Tibial nerve (tissue), 4 donors: ENCODE measurements at regions not wholly inside any gene's neighbourhood (a gene's known extent, or its start where the extent isn't known, plus 50 kb on each side); places are given as distances from the start of the nearest gene placed in this dataset.

Experiments used
- DNase-seq, 2 donors: peaks; one replicate each; pipeline ENCODE4 v3.0.0-alpha.2; 2019; ENCODE audit warnings: low spot score in 2 of 2
- H3K27ac ChIP-seq, 4 donors: fragments of 200-600 bp; sonication (generic) in 3 of 4; one replicate each; pipeline ENCODE4 v1.5.1; 2017 to 2019; ENCODE audit warnings: mild to moderate bottlenecking in 1 of 4
- H3K27me3 ChIP-seq, 2 donors: fragments of 200-600 bp; sonication (generic) in 1 of 2; one replicate each; pipeline versions ENCODE4 v1.5.1 to v1.6.0; 2017 to 2019
- H3K36me3 ChIP-seq, 3 donors: fragments of 200-600 bp; sonication (generic); one replicate each; pipeline ENCODE4 v1.5.1; 2018 to 2019
- H3K4me1 ChIP-seq, 4 donors: fragments of 200-600 bp; sonication (generic) in 3 of 4; one replicate each; pipeline ENCODE4 v1.5.1; 2017 to 2019
- H3K4me3 ChIP-seq, 4 donors: fragments of 200-600 bp; sonication (generic) in 3 of 4; one replicate each; pipeline ENCODE4 v1.5.1; 2017 to 2019; ENCODE audit warnings: mild to moderate bottlenecking in 1 of 4, moderate library complexity in 1 of 4
- H3K9me3 ChIP-seq, 4 donors: fragments of 200-600 bp; sonication (generic) in 3 of 4; one replicate each; pipeline ENCODE4 v1.5.1; 2017 to 2019
- CTCF ChIP-seq, 5 experiments: fragments of 200-600 bp in 3 of 5; fragments of 450-650 bp in 2 of 5; sonication (generic) in 3 of 5; IDR thresholded peaks; one replicate each; pipeline ENCODE4 v1.5.1; 2016 to 2019; ENCODE audit warnings: antibody characterized with exemption in 5 of 5, mild to moderate bottlenecking in 3 of 5, moderate library complexity in 2 of 5
- EP300 ChIP-seq, 2 donors: sonication (generic); formaldehyde crosslinking; IDR thresholded peaks; one replicate each; pipeline ENCODE4 v1.6.1; 2017; ENCODE audit warnings: antibody characterized with exemption in 2 of 2, mild to moderate bottlenecking in 1 of 2
- POLR2A ChIP-seq, 2 donors: fragments of 450-650 bp; IDR thresholded peaks; one replicate each; pipeline ENCODE4 v1.6.1; 2017; ENCODE audit warnings: antibody characterized with exemption in 2 of 2, mild to moderate bottlenecking in 2 of 2, moderate library complexity in 2 of 2
- WGBS, 2 donors: methylation state at CpG; one replicate each; pipeline ENCODE4 v1.1.5; 2018; 5-methylcytosine and 5-hydroxymethylcytosine counted together

GRCh38 chr18:3328532-3328931, 66.6 kb downstream of the MYL12B start:
- WGBS, 2 donors: 49% methylated on average over 1 of the region's 1 CpG
- H3K9me3 ChIP-seq: no peaks in the 10 kb centered on the region
- H3K27me3 ChIP-seq: no peaks in the 10 kb centered on the region
- no peak for DNase-seq
- H3K27ac ChIP-seq: no peak overlapping the region
- H3K4me1 ChIP-seq: peaks cover 0 to 5% (median 2%) of the 10 kb centered on the region in 4 donors
- no peaks in the 10 kb centered on the region for H3K36me3 ChIP-seq
- TF ChIP-seq EP300 (IDR thresholded peaks at IDR 0.05): no peak
- no peak for TF ChIP-seq POLR2A (IDR thresholded peaks at IDR 0.05)
- no peak for TF ChIP-seq CTCF (IDR thresholded peaks at IDR 0.05)
- no peak overlapping the region for H3K4me3 ChIP-seq

- Histone ChIP-seq H3K4me3 (no peak overlapping the region), H3K36me3 (no peaks in the 10 kb centered on the region), H3K9me3 (no peaks in the 10 kb centered on the region), H3K27me3 (no peaks in the 10 kb centered on the region), H3K27ac (no peak overlapping the region), H3K4me1 (no peaks in the 10 kb centered on the region)
- DNase-seq: no peak
- WGBS, 2 donors: 85 to 91% methylated on average over 5 of the region's 5 CpGs
- TF ChIP-seq CTCF (IDR thresholded peaks at IDR 0.05): no peak
- TF ChIP-seq EP300 (IDR thresholded peaks at IDR 0.05): no peak
- no peak for TF ChIP-seq POLR2A (IDR thresholded peaks at IDR 0.05)
Measured at GRCh38 chr18:3329471-3329870, 67.5 kb downstream of the MYL12B start.

- no peak overlapping the region for H3K27ac ChIP-seq
- H3K4me1 ChIP-seq: no peaks in the 10 kb centered on the region
- DNase-seq: no peak
- no peaks in the 10 kb centered on the region for H3K27me3 ChIP-seq
- no peaks in the 10 kb centered on the region for H3K9me3 ChIP-seq
- H3K4me3 ChIP-seq: no peak overlapping the region
- no peaks in the 10 kb centered on the region for H3K36me3 ChIP-seq
- no peak for TF ChIP-seq CTCF (IDR thresholded peaks at IDR 0.05)
- no peak for TF ChIP-seq POLR2A (IDR thresholded peaks at IDR 0.05)
- TF ChIP-seq EP300 (IDR thresholded peaks at IDR 0.05): no peak
- 76 to 93% methylated on average over 1 of the region's 1 CpG for WGBS, 2 donors
Measured at GRCh38 chr18:3329872-3330271, 67.9 kb downstream of the MYL12B start.

- TF ChIP-seq CTCF (IDR thresholded peaks at IDR 0.05) (no peak), POLR2A (IDR thresholded peaks at IDR 0.05) (no peak)
- no peak overlapping the region for H3K27ac ChIP-seq
- no peak overlapping the region for H3K4me3 ChIP-seq
- no peaks in the 10 kb centered on the region for H3K36me3 ChIP-seq
- H3K27me3 ChIP-seq: no peaks in the 10 kb centered on the region
- no peak for DNase-seq
- no peaks in the 10 kb centered on the region for H3K9me3 ChIP-seq
- 76 to 77% methylated on average over 12 of the region's 12 CpGs for WGBS, 2 donors
- no peaks in the 10 kb centered on the region for H3K4me1 ChIP-seq
Measured at GRCh38 chr18:3330622-3331021, 68.7 kb downstream of the MYL12B start.

GRCh38 chr18:3332376-3332775, 70.4 kb downstream of the MYL12B start:
- WGBS, 2 donors: 89 to 92% methylated on average over 2 of the region's 2 CpGs
- H3K27me3 ChIP-seq: no peaks in the 10 kb centered on the region
- no peaks in the 10 kb centered on the region for H3K4me1 ChIP-seq
- no peak for DNase-seq
- no peaks in the 10 kb centered on the region for H3K9me3 ChIP-seq
- no peaks in the 10 kb centered on the region for H3K36me3 ChIP-seq
- no peak overlapping the region for H3K27ac ChIP-seq
- no peak for TF ChIP-seq POLR2A (IDR thresholded peaks at IDR 0.05)
- no peak for TF ChIP-seq EP300 (IDR thresholded peaks at IDR 0.05)
- TF ChIP-seq CTCF (IDR thresholded peaks at IDR 0.05): no peak
- H3K4me3 ChIP-seq: no peak overlapping the region
